HS-27A (cell line): ENCODE measurements at regions not wholly inside any gene's neighbourhood (a gene's known extent, or its start where the extent isn't known, plus 50 kb on each side); places are given as distances from the start of the nearest gene placed in this dataset.
"Not testable (repeated sequence)": the region's sequence is repeated elsewhere in the genome, so short reads cannot be mapped to it uniquely, and the experiment has no call there.

Experiments
- DNase-seq: peaks from one replicate; pipeline ENCODE4 v3.0.0-alpha.2; 2012; ENCODE audit warnings: low read depth, missing footprints

GRCh38 chr2:179385756-179386155, 121.1 kb upstream of the SESTD1 start:
- not testable (repeated sequence) for DNase-seq

- DNase-seq: no peak
Measured at GRCh38 chr2:179383975-179384374, 119.3 kb upstream of the SESTD1 start.

GRCh38 chr2:179377296-179377695, 112.7 kb upstream of the SESTD1 start:
- DNase-seq: peak; percentile 1

GRCh38 chr2:179376881-179377280, 112.2 kb upstream of the SESTD1 start:
- peak; percentile 15 for DNase-seq

GRCh38 chr2:179373816-179374215, 109.2 kb upstream of the SESTD1 start:
- DNase-seq: no peak

GRCh38 chr2:179365561-179365960, 100.9 kb upstream of the SESTD1 start:
- not testable (repeated sequence) for DNase-seq

GRCh38 chr2:179355881-179356280, 91.2 kb upstream of the SESTD1 start:
- DNase-seq: no peak

GRCh38 chr2:179354739-179355537, 90.3 kb upstream of the SESTD1 start:
- DNase-seq: no peak

GRCh38 chr2:179354296-179354695, 89.7 kb upstream of the SESTD1 start:
- DNase-seq: no peak

GRCh38 chr2:179352181-179352580, 87.5 kb upstream of the SESTD1 start:
- DNase-seq: no peak

- no peak for DNase-seq
Measured at GRCh38 chr2:179351057-179351456, 86.4 kb upstream of the SESTD1 start.

- no peak for DNase-seq
Measured at GRCh38 chr2:179349670-179350303, 85.2 kb upstream of the SESTD1 start.

- DNase-seq: no peak
Measured at GRCh38 chr2:179348906-179349305, 84.3 kb upstream of the SESTD1 start.

GRCh38 chr2:179344970-179345369, 80.3 kb upstream of the SESTD1 start:
- no peak for DNase-seq

GRCh38 chr2:179344280-179344964, 79.8 kb upstream of the SESTD1 start:
- no peak for DNase-seq

GRCh38 chr2:179343945-179344279, 79.3 kb upstream of the SESTD1 start:
- DNase-seq: no peak

GRCh38 chr2:179341152-179341866, 76.7 kb upstream of the SESTD1 start:
- no peak for DNase-seq

GRCh38 chr2:179340678-179341077, 76.0 kb upstream of the SESTD1 start:
- no peak for DNase-seq

GRCh38 chr2:179338681-179339080, 74.0 kb upstream of the SESTD1 start:
- no peak for DNase-seq

- peak; percentile 22 for DNase-seq
Measured at GRCh38 chr2:179336782-179337534, 72.3 kb upstream of the SESTD1 start.

GRCh38 chr2:179335732-179336131, 71.1 kb upstream of the SESTD1 start:
- DNase-seq: no peak

- DNase-seq: peak; percentile 35
Measured at GRCh38 chr2:179332903-179333302, 68.3 kb upstream of the SESTD1 start.
